H9 (cell line): ENCODE measurements at regions not wholly inside any gene's neighbourhood (a gene's known extent, or its start where the extent isn't known, plus 50 kb on each side); places are given as distances from the start of the nearest gene placed in this dataset.
"Not testable (repeated sequence)": the region's sequence is repeated elsewhere in the genome, so short reads cannot be mapped to it uniquely, and the experiment has no call there.

ENCODE experiments used
- DNase-seq: peaks from one replicate; pipeline ENCODE4 v3.0.0-alpha.2; 2017
- H2AFZ ChIP-seq: one replicate; pipeline ENCODE4 v1.6.1; 2013; ENCODE audit warnings: mild to moderate bottlenecking, low read length, control low read depth, moderate library complexity
- H2AK5ac ChIP-seq: 2 replicates; pipeline ENCODE4 v1.6.1; 2013; ENCODE audit warnings: low read length, control low read depth, mixed read lengths; ENCODE audit not compliant: insufficient read length
- H2BK120ac ChIP-seq: one replicate; pipeline ENCODE4 v1.6.1; 2013; ENCODE audit warnings: low read depth, mild to moderate bottlenecking, low read length, control low read depth, inconsistent platforms; ENCODE audit not compliant: poor library complexity, severe bottlenecking
- H2BK12ac ChIP-seq: 2 replicates; pipeline ENCODE4 v1.6.1; 2013; ENCODE audit warnings: low read length, control low read depth, mixed read lengths, low read depth; ENCODE audit not compliant: insufficient read length
- H2BK15ac ChIP-seq: 2 replicates; pipeline ENCODE4 v1.6.1; 2013; ENCODE audit warnings: low read depth, low read length, control low read depth
- H2BK20ac ChIP-seq: one replicate; pipeline ENCODE4 v1.6.1; 2013; ENCODE audit warnings: low read depth, mild to moderate bottlenecking, low read length, control low read depth, inconsistent platforms; ENCODE audit not compliant: poor library complexity, severe bottlenecking
- H2BK5ac ChIP-seq: 2 replicates; pipeline ENCODE4 v1.6.1; 2013; ENCODE audit warnings: low read length, control low read depth, mixed read lengths; ENCODE audit not compliant: insufficient read length
- H3K14ac ChIP-seq: 2 replicates; pipeline ENCODE4 v1.6.1; 2013; ENCODE audit warnings: low read length, control low read depth; ENCODE audit not compliant: insufficient read depth
- H3K18ac ChIP-seq: 2 replicates; pipeline ENCODE4 v1.6.1; 2013; ENCODE audit warnings: low read depth, mild to moderate bottlenecking, mixed read lengths, low read length, control low read depth; ENCODE audit not compliant: insufficient read length
- H3K23ac ChIP-seq: 2 replicates; pipeline ENCODE4 v1.6.1; 2013; ENCODE audit warnings: low read length, control low read depth, mixed read lengths, low read depth; ENCODE audit not compliant: insufficient read length
- H3K23me2 ChIP-seq: 2 replicates; pipeline ENCODE4 v1.6.1; 2013; ENCODE audit warnings: low read depth, mild to moderate bottlenecking, mixed read lengths, low read length, control low read depth; ENCODE audit not compliant: insufficient read length, poor library complexity, severe bottlenecking
- H3K27ac ChIP-seq: 2 replicates; pipeline ENCODE4 v1.5.1; 2013; ENCODE audit warnings: low read length, control low read depth, mixed read lengths, low read depth; ENCODE audit not compliant: insufficient read length
- H3K27me3 ChIP-seq: 2 replicates; pipeline ENCODE4 v1.6.1; 2013; ENCODE audit warnings: low read length, control low read depth, inconsistent platforms; ENCODE audit not compliant: insufficient read depth
- H3K4ac ChIP-seq: 2 replicates; pipeline ENCODE4 v1.6.1; 2013; ENCODE audit warnings: low read depth, mild to moderate bottlenecking, control low read depth, inconsistent platforms, low read length, moderate library complexity
- H3K4me1 ChIP-seq: 2 replicates; pipeline ENCODE4 v1.6.1; 2013; ENCODE audit warnings: low read length, control low read depth, inconsistent platforms; ENCODE audit not compliant: insufficient read depth
- H3K4me2 ChIP-seq: 2 replicates; pipeline ENCODE4 v1.6.1; 2013; ENCODE audit warnings: low read length, control low read depth, mixed read lengths; ENCODE audit not compliant: insufficient read length, insufficient read depth
- H3K56ac ChIP-seq: 2 replicates; pipeline ENCODE4 v1.6.1; 2013; ENCODE audit warnings: low read depth, mild to moderate bottlenecking, mixed read lengths, low read length, control low read depth; ENCODE audit not compliant: insufficient read length
- H3K79me1 ChIP-seq: 2 replicates; pipeline ENCODE4 v1.6.1; 2013; ENCODE audit warnings: low read depth, mild to moderate bottlenecking, moderate library complexity, low read length, control low read depth, inconsistent platforms; ENCODE audit not compliant: insufficient read depth, poor library complexity, severe bottlenecking
- H3K79me2 ChIP-seq: 2 replicates; pipeline ENCODE4 v1.6.1; 2013; ENCODE audit warnings: low read length, control low read depth, inconsistent platforms; ENCODE audit not compliant: insufficient read depth
- H3K9ac ChIP-seq: 2 replicates; pipeline ENCODE4 v1.6.1; 2013; ENCODE audit warnings: low read length, control low read depth, mixed read lengths; ENCODE audit not compliant: insufficient read length; ENCODE audit errors: extremely low read depth
- H3K9me3 ChIP-seq: one replicate; pipeline ENCODE4 v1.6.1; 2013; ENCODE audit warnings: low read depth, low read length, inconsistent platforms; ENCODE audit not compliant: control insufficient read depth
- H3T11ph ChIP-seq: one replicate; pipeline ENCODE4 v1.6.1; 2013; ENCODE audit warnings: mild to moderate bottlenecking, low read length, control low read depth, inconsistent platforms
- H4K20me1 ChIP-seq: one replicate; pipeline ENCODE4 v1.6.1; 2013; ENCODE audit not compliant: control insufficient read depth, insufficient read length, insufficient read depth
- H4K5ac ChIP-seq: 2 replicates; pipeline ENCODE4 v1.6.1; 2013; ENCODE audit warnings: low read depth, mild to moderate bottlenecking, mixed read lengths, low read length, control low read depth; ENCODE audit not compliant: insufficient read length
- H4K8ac ChIP-seq: replicated peaks from 2 replicates; pipeline ENCODE4 v1.6.1; 2013; ENCODE audit warnings: low read length, control low read depth, mixed read lengths, low read depth; ENCODE audit not compliant: insufficient read length
- H4K91ac ChIP-seq: 2 replicates; pipeline ENCODE4 v1.6.1; 2013; ENCODE audit warnings: low read depth, mild to moderate bottlenecking, moderate library complexity, mixed read lengths, low read length, control low read depth; ENCODE audit not compliant: insufficient read length
- H3K27ac Mint-ChIP-seq, 3 experiments: 2 replicates in 2 of 3; 3 replicates in 1 of 3; pipeline ENCODE4 v1.8.0; 2020 to 2021; ENCODE audit warnings: mixed read lengths in 3 of 3, mild to moderate bottlenecking in 1 of 3, moderate library complexity in 1 of 3
- H3K27me3 Mint-ChIP-seq: 2 replicates; pipeline ENCODE4 v1.8.0; 2021; ENCODE audit warnings: low read depth, mild to moderate bottlenecking, moderate library complexity, mixed read lengths
- H3K36me3 Mint-ChIP-seq, 3 experiments: 2 replicates in 2 of 3; 3 replicates in 1 of 3; pipeline ENCODE4 v1.8.0; 2020 to 2021; ENCODE audit warnings: low read depth in 3 of 3, mixed read lengths in 3 of 3; ENCODE audit not compliant: insufficient read depth in 1 of 3
- H3K4me1 Mint-ChIP-seq, 2 experiments: 2 replicates each; pipeline ENCODE4 v1.8.0; 2020; ENCODE audit warnings: mixed read lengths in 2 of 2
- H3K4me3 Mint-ChIP-seq, 2 experiments: 2 replicates in 1 of 2; 3 replicates in 1 of 2; pipeline ENCODE4 v1.8.0; 2020 to 2021; ENCODE audit warnings: mild to moderate bottlenecking in 2 of 2, mixed read lengths in 2 of 2, moderate library complexity in 1 of 2
- H3K9me3 Mint-ChIP-seq, 2 experiments: 2 replicates in 1 of 2; 3 replicates in 1 of 2; pipeline ENCODE4 v1.8.0; 2020; ENCODE audit warnings: mild to moderate bottlenecking in 2 of 2, mixed read lengths in 2 of 2, moderate library complexity in 1 of 2
- CTCF ChIP-seq: fragments of 200-600 bp; sonication (generic); conservative IDR thresholded peaks from 3 replicates; pipeline ENCODE4 v1.8.0; 2021; ENCODE audit warnings: antibody characterized with exemption, mild to moderate bottlenecking
- WGBS: extraction: QIAGEN DNeasy Blood & Tissue Kit; methylation state at CpG from one replicate; pipeline ENCODE4 v1.1.7; 2013; ENCODE audit warnings: missing lambda C conversion rate, low lambda C conversion rate, mixed read lengths; ENCODE audit not compliant: insufficient read length; ENCODE audit errors: extremely low coverage; 5-methylcytosine and 5-hydroxymethylcytosine counted together

DNA sequence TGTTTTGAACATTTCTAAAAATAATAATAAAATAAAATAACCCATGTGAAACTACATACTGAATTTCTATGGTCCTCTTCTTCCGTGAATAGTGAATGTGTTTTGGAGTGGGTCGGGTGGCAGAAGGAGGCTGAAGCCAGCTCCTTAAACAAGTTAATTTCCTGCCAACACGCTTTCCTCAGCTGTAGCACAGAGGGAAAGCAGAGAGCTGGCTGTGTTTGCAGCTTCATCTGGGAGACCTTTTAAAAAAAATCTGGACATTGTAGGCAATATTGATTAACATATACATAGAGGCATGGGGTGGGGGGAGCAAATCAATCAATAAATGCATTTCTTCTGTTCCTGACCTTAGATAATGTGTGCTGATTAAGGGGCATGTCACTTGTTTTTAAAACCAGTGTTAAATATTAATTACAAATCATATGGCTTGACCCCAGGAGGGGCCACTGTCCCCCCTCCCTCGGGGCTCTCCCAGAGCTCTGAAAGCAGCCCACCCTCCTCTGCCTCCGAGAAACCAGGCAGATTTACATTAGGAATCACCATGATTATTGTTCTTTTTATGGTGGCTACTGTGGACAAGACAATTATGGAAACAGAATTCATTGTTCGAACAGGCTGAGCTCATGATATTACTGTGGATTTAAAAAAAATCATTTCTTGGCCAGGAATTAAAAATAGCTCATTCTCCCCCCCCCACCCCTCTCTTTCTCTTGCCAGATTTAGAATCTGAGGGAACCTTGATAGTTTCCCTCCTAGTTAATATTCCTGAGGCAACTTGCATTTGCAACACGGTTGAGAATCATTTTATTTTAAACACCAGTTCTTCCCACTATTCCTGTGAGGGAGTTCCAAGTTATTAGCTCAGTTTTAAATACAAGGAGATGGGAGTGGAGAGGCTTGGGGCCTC lies 100.5 kb upstream of the CARD11 start:
- H3K23ac ChIP-seq: no peak overlapping the region
- no CpG with 5 or more reads among the region's 7 CpGs for WGBS
- Mint-ChIP-seq H3K4me3 (no peak overlapping the region), H3K9me3 (no peaks in the 10 kb centered on the region), H3K4me1 (peaks cover 6% of the 10 kb centered on the region in 2 experiments), H3K36me3 (no peaks in the 10 kb centered on the region), H3K27ac (peak overlapping the region in 2 of 3 experiments; percentile 6 to 39; a peak in 2 of 7 replicates), H3K27me3 (no peaks in the 10 kb centered on the region)
- H2BK20ac ChIP-seq: no peak overlapping the region
- no peak overlapping the region for H3K4me2 ChIP-seq
- no peak overlapping the region for H3K56ac ChIP-seq
- no peak overlapping the region for H2BK120ac ChIP-seq
- H2BK15ac ChIP-seq: no peak overlapping the region
- H3K27me3 ChIP-seq: no peaks in the 10 kb centered on the region
- no peak for TF ChIP-seq CTCF
- H3K4ac ChIP-seq: no peak overlapping the region
- no peak overlapping the region for H4K8ac ChIP-seq
- DNase-seq: no peak
- no peaks in the 10 kb centered on the region for H3K79me1 ChIP-seq
- no peak overlapping the region for H3K18ac ChIP-seq
- no peaks in the 10 kb centered on the region for H3K79me2 ChIP-seq
- no peak overlapping the region for H2BK12ac ChIP-seq
- no peak overlapping the region for H3K27ac ChIP-seq
- H2BK5ac ChIP-seq: no peak overlapping the region
- H3K23me2 ChIP-seq: no peaks in the 10 kb centered on the region
- no peaks in the 10 kb centered on the region for H4K20me1 ChIP-seq
- H4K91ac ChIP-seq: no peak overlapping the region
- H2AFZ ChIP-seq: no peak overlapping the region
- no peak overlapping the region for H3K9ac ChIP-seq
- no peak overlapping the region for H3K14ac ChIP-seq
- H3K9me3 ChIP-seq: no peaks in the 10 kb centered on the region
- no peak overlapping the region for H2AK5ac ChIP-seq
- H3K4me1 ChIP-seq: no peaks in the 10 kb centered on the region
- no peak overlapping the region for H3T11ph ChIP-seq
- no peak overlapping the region for H4K5ac ChIP-seq

DNA sequence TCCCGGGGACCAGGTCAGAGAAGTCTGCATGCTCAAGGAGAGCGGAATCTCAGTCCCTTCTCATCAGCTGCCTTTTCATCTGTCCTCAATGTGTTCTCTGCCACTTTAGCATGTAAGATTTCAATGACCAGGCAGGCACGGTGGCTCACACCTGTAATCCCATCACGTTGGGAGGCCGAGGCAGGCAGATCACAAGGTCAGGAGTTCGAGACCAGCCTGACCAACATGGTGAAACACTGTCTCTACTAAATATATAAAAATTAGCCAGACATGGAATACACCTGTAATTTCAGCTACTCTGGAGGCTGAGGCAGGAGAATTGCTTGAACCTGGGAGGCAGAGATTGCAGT lies 101.1 kb upstream of the CARD11 start:
- not testable (repeated sequence) for H3K4me1 Mint-ChIP-seq, H3K23ac ChIP-seq, H2BK12ac ChIP-seq, H3K79me2 ChIP-seq, H3K9me3 ChIP-seq, H3K4ac ChIP-seq, H3K9me3 Mint-ChIP-seq, H4K5ac ChIP-seq, H2AFZ ChIP-seq, H2BK5ac ChIP-seq, H4K8ac ChIP-seq, H3K23me2 ChIP-seq, H3K27me3 Mint-ChIP-seq, H2BK120ac ChIP-seq, H2BK20ac ChIP-seq, H2AK5ac ChIP-seq, H3T11ph ChIP-seq, H3K4me2 ChIP-seq, H3K27ac Mint-ChIP-seq, H3K14ac ChIP-seq, H3K4me1 ChIP-seq, H3K9ac ChIP-seq, H3K36me3 Mint-ChIP-seq, DNase-seq, H4K91ac ChIP-seq, H3K4me3 Mint-ChIP-seq, H3K27ac ChIP-seq, H2BK15ac ChIP-seq, H4K20me1 ChIP-seq, H3K27me3 ChIP-seq, H3K79me1 ChIP-seq, H3K18ac ChIP-seq, H3K56ac ChIP-seq
- whole genome bisulfite sequencing: no CpG with 5 or more reads among the region's 6 CpGs
